ENCODE measurements at regions not wholly inside any gene's neighbourhood (a gene's known extent, or its start where the extent isn't known, plus 50 kb on each side); places are given as distances from the start of the nearest gene placed in this dataset.
"Not testable (repeated sequence)": the region's sequence is repeated elsewhere in the genome, so short reads cannot be mapped to it uniquely, and the experiment has no call there.

- DNase-seq (no peak), ATAC-seq (ENCODE audit: low read depth) (no peak)
- H3K27me3 Mint-ChIP-seq: peaks cover 10% of the 10 kb centered on the region
- POLR2A ChIA-PET: no interaction called here
- H3K27ac Mint-ChIP-seq: no peak overlapping the region
- peaks cover 3% of the 10 kb centered on the region for H3K36me3 Mint-ChIP-seq
- peaks cover 2% of the 10 kb centered on the region for H3K4me1 Mint-ChIP-seq
- H3K4me3 Mint-ChIP-seq: no peak overlapping the region
- peaks cover 6% of the 10 kb centered on the region for H3K9me3 Mint-ChIP-seq
These were observed 50.9 kb upstream of the OLIG3 start for GRCh38 chr6:137545073-137545472.

- Mint-ChIP-seq H3K36me3 (no peaks in the 10 kb centered on the region), H3K27ac (no peak overlapping the region), H3K27me3 (peaks cover 10% of the 10 kb centered on the region), H3K9me3 (peaks cover 2% of the 10 kb centered on the region), H3K4me3 (no peak overlapping the region), H3K4me1 (peaks cover 2% of the 10 kb centered on the region)
- ATAC-seq (ENCODE audit: low read depth) (no peak), DNase-seq (no peak)
- POLR2A ChIA-PET: no interaction called here
These were observed 53.0 kb upstream of the OLIG3 start for GRCh38 chr6:137547186-137547585.

GRCh38 chr6:137547601-137548000 is 53.4 kb upstream of the OLIG3 start:
- Mint-ChIP-seq H3K4me1 (peaks cover 2% of the 10 kb centered on the region), H3K27me3 (peaks cover 10% of the 10 kb centered on the region), H3K27ac (no peak overlapping the region), H3K36me3 (no peaks in the 10 kb centered on the region), H3K4me3 (no peak overlapping the region), H3K9me3 (peaks cover 2% of the 10 kb centered on the region)
- DNase-seq: no peak
- ATAC-seq (ENCODE audit: low read depth): no peak
- POLR2A ChIA-PET: no interaction called here

GRCh38 chr6:137549106-137549505 is 54.9 kb upstream of the OLIG3 start:
- DNase-seq: no peak
- POLR2A ChIA-PET: no interaction called here
- no peak for ATAC-seq (ENCODE audit: low read depth)
- no peaks in the 10 kb centered on the region for H3K4me1 Mint-ChIP-seq
- H3K9me3 Mint-ChIP-seq: peaks cover 2% of the 10 kb centered on the region
- H3K27ac Mint-ChIP-seq: no peak overlapping the region
- H3K27me3 Mint-ChIP-seq: peaks cover 10% of the 10 kb centered on the region
- H3K4me3 Mint-ChIP-seq: no peak overlapping the region
- no peaks in the 10 kb centered on the region for H3K36me3 Mint-ChIP-seq

GRCh38 chr6:137550535-137550934 is 56.3 kb upstream of the OLIG3 start:
- DNase-seq (no peak), ATAC-seq (ENCODE audit: low read depth) (no peak)
- Mint-ChIP-seq H3K27ac (no peak overlapping the region), H3K4me1 (no peaks in the 10 kb centered on the region), H3K36me3 (no peaks in the 10 kb centered on the region), H3K27me3 (peaks cover 6% of the 10 kb centered on the region), H3K4me3 (no peak overlapping the region), H3K9me3 (no peaks in the 10 kb centered on the region)
- POLR2A ChIA-PET: no interaction called here

GRCh38 chr6:137552146-137552545 is 58.0 kb upstream of the OLIG3 start:
- no peak overlapping the region for H3K27ac Mint-ChIP-seq
- POLR2A ChIA-PET: no interaction called here
- ATAC-seq (ENCODE audit: low read depth): no peak
- no peaks in the 10 kb centered on the region for H3K36me3 Mint-ChIP-seq
- DNase-seq: no peak
- peaks cover 4% of the 10 kb centered on the region for H3K4me1 Mint-ChIP-seq
- H3K9me3 Mint-ChIP-seq: peaks cover 3% of the 10 kb centered on the region
- H3K4me3 Mint-ChIP-seq: no peak overlapping the region
- peaks cover 1% of the 10 kb centered on the region for H3K27me3 Mint-ChIP-seq

GRCh38 chr6:137552809-137553208 is 58.6 kb upstream of the OLIG3 start:
- peaks cover 3% of the 10 kb centered on the region for H3K36me3 Mint-ChIP-seq
- H3K27me3 Mint-ChIP-seq: no peaks in the 10 kb centered on the region
- peaks cover 4% of the 10 kb centered on the region for H3K9me3 Mint-ChIP-seq
- ATAC-seq (ENCODE audit: low read depth) (no peak), DNase-seq (no peak)
- no peak overlapping the region for H3K27ac Mint-ChIP-seq
- peaks cover 4% of the 10 kb centered on the region for H3K4me1 Mint-ChIP-seq
- POLR2A ChIA-PET: no interaction called here
- no peak overlapping the region for H3K4me3 Mint-ChIP-seq

GRCh38 chr6:137559521-137560183 is 65.5 kb upstream of the OLIG3 start:
- peak overlapping the region; percentile 42 for H3K4me3 Mint-ChIP-seq
- ATAC-seq (ENCODE audit: low read depth) (peak; percentile 94), DNase-seq (peak; percentile 47)
- H3K27ac Mint-ChIP-seq: peak overlapping the region; percentile 83
- POLR2A ChIA-PET, H3K27me3 Mint-ChIP-seq, H3K9me3 Mint-ChIP-seq: not testable (repeated sequence)
- peaks cover 26% of the 10 kb centered on the region for H3K36me3 Mint-ChIP-seq
- H3K4me1 Mint-ChIP-seq: peaks cover 29% of the 10 kb centered on the region

- no peaks in the 10 kb centered on the region for H3K27me3 Mint-ChIP-seq
- POLR2A ChIA-PET: no interaction called here
- peak overlapping the region; percentile 83 for H3K27ac Mint-ChIP-seq
- H3K4me1 Mint-ChIP-seq: peaks cover 29% of the 10 kb centered on the region
- H3K9me3 Mint-ChIP-seq: peaks cover 10% of the 10 kb centered on the region
- no peak for DNase-seq
- peaks cover 26% of the 10 kb centered on the region for H3K36me3 Mint-ChIP-seq
- peak overlapping the region; percentile 42 for H3K4me3 Mint-ChIP-seq
- no peak for ATAC-seq (ENCODE audit: low read depth)
These were observed 66.0 kb upstream of the OLIG3 start for GRCh38 chr6:137560184-137560563.

- H3K9me3 Mint-ChIP-seq: peaks cover 4% of the 10 kb centered on the region
- peaks cover 3% of the 10 kb centered on the region for H3K36me3 Mint-ChIP-seq
- H3K27ac Mint-ChIP-seq: no peak overlapping the region
- DNase-seq (no peak), ATAC-seq (ENCODE audit: low read depth) (no peak)
- H3K4me1 Mint-ChIP-seq: peaks cover 5% of the 10 kb centered on the region
- peaks cover 19% of the 10 kb centered on the region for H3K27me3 Mint-ChIP-seq
- POLR2A ChIA-PET: no interaction called here
- no peak overlapping the region for H3K4me3 Mint-ChIP-seq
These were observed 73.9 kb upstream of the OLIG3 start for GRCh38 chr6:137568067-137568466.

GRCh38 chr6:137570393-137570792 is 76.2 kb upstream of the OLIG3 start:
- Mint-ChIP-seq H3K27me3 (peaks cover 29% of the 10 kb centered on the region), H3K4me1 (peaks cover 5% of the 10 kb centered on the region), H3K27ac (no peak overlapping the region), H3K36me3 (no peaks in the 10 kb centered on the region), H3K4me3 (no peak overlapping the region), H3K9me3 (peaks cover 4% of the 10 kb centered on the region)
- DNase-seq (no peak), ATAC-seq (ENCODE audit: low read depth) (no peak)
- POLR2A ChIA-PET: no interaction called here

- Mint-ChIP-seq H3K4me3 (no peak overlapping the region), H3K4me1 (peaks cover 5% of the 10 kb centered on the region), H3K27me3 (peaks cover 24% of the 10 kb centered on the region), H3K27ac (no peak overlapping the region), H3K36me3 (no peaks in the 10 kb centered on the region), H3K9me3 (no peaks in the 10 kb centered on the region)
- no peak for ATAC-seq (ENCODE audit: low read depth)
- POLR2A ChIA-PET: no interaction called here
- peak; percentile 45 for DNase-seq
These were observed 77.7 kb upstream of the OLIG3 start for GRCh38 chr6:137571854-137572253.

- no peaks in the 10 kb centered on the region for H3K36me3 Mint-ChIP-seq
- H3K4me1 Mint-ChIP-seq: no peaks in the 10 kb centered on the region
- no peak overlapping the region for H3K4me3 Mint-ChIP-seq
- DNase-seq: no peak
- H3K27me3 Mint-ChIP-seq: peaks cover 26% of the 10 kb centered on the region
- no peak overlapping the region for H3K27ac Mint-ChIP-seq
- POLR2A ChIA-PET: no interaction called here
- no peak for ATAC-seq (ENCODE audit: low read depth)
- no peaks in the 10 kb centered on the region for H3K9me3 Mint-ChIP-seq
These were observed 79.5 kb upstream of the OLIG3 start for GRCh38 chr6:137573739-137574138.

GRCh38 chr6:137579612-137580011 is 85.4 kb upstream of the OLIG3 start:
- Mint-ChIP-seq H3K9me3 (no peaks in the 10 kb centered on the region), H3K27me3 (peaks cover 3% of the 10 kb centered on the region), H3K27ac (no peak overlapping the region), H3K36me3 (no peaks in the 10 kb centered on the region), H3K4me1 (peaks cover 3% of the 10 kb centered on the region), H3K4me3 (no peak overlapping the region)
- POLR2A ChIA-PET: no interaction called here
- DNase-seq: no peak
- no peak for ATAC-seq (ENCODE audit: low read depth)
